H1 (cell line): ENCODE measurements at regions not wholly inside any gene's neighbourhood (a gene's known extent, or its start where the extent isn't known, plus 50 kb on each side); places are given as distances from the start of the nearest gene placed in this dataset.

Source experiments
- EZH2 ChIP-seq: fragments of 200-600 bp; sonication (generic); IDR thresholded peaks from 2 replicates; pipeline ENCODE4 v1.7.1; 2012; ENCODE audit warnings: low read depth, mild to moderate bottlenecking, moderate library complexity, low read length, inconsistent platforms; ENCODE audit not compliant: severe bottlenecking
- KDM1A ChIP-seq: fragments of 200-600, 300-600 bp; sonication (generic); IDR thresholded peaks from 2 replicates; pipeline ENCODE4 v1.7.1; 2016; ENCODE audit warnings: mild to moderate bottlenecking, low read length, borderline replicate concordance
- PHF8 ChIP-seq: fragments of 200-600 bp; sonication (generic); conservative IDR thresholded peaks from 2 replicates; pipeline ENCODE4 v1.7.1; 2012; ENCODE audit warnings: low read depth, mild to moderate bottlenecking, inconsistent platforms, low read length, moderate library complexity
- POLR2A ChIP-seq, 2 experiments: IDR thresholded peaks; 1 replicate in 1 of 2; 2 replicates in 1 of 2; pipeline ENCODE4 v1.6.1; 2011; ENCODE audit warnings: low read depth in 2 of 2, low read length in 2 of 2, mild to moderate bottlenecking in 2 of 2; ENCODE audit errors: control extremely low read depth in 1 of 2
- POLR2AphosphoS5 ChIP-seq: IDR thresholded peaks from 2 replicates; pipeline ENCODE4 v1.6.1; 2011; ENCODE audit warnings: low read depth, low read length
- TCF12 ChIP-seq: IDR thresholded peaks from 2 replicates; pipeline ENCODE4 v1.6.1; 2011; ENCODE audit warnings: low read depth, mild to moderate bottlenecking, low read length
- TF ChIP-seq, protein P1 (sequence below), 3 experiments: IDR thresholded peaks; 1 replicate in 2 of 3; 2 replicates in 1 of 3; pipeline versions ENCODE4 v1.5.1 to v1.6.1; 2011; ENCODE audit warnings: low read length in 3 of 3, mild to moderate bottlenecking in 3 of 3, inconsistent platforms in 2 of 3, low read depth in 1 of 3, moderate library complexity in 1 of 3; ENCODE audit not compliant: insufficient read depth in 1 of 3; ENCODE audit errors: control extremely low read depth in 1 of 3

DNA sequence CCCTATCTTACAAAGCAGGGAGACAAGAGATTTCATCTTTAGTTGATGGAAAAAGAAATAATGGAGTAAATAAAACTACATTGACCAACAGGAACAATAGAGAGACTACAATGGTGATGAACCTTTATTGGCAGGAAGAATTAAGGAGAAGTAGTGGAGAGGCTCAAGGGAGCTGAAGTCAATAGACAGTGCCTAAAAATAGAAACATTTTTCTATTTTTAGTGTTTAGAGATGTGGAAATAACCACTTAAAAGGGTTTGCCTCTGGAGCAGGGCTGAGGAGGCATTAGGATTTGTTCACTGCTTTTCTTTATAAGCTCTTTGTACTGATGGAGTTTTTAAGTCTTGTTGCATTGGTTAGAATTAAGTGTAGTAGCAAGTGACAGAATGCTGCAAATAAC lies 98.4 kb upstream of the ERCC6L2 start:
- TF ChIP-seq PHF8 (no peak), TCF12 (no peak), POLR2A (IDR thresholded peaks at IDR 0.05; ENCODE audit: control extremely low read depth in 1 of 2, low read depth in 2 of 2, low read length in 2 of 2) (no peak), POLR2AphosphoS5 (no peak), KDM1A (no peak), EZH2 (no peak)
- TF ChIP-seq, protein P1, sequence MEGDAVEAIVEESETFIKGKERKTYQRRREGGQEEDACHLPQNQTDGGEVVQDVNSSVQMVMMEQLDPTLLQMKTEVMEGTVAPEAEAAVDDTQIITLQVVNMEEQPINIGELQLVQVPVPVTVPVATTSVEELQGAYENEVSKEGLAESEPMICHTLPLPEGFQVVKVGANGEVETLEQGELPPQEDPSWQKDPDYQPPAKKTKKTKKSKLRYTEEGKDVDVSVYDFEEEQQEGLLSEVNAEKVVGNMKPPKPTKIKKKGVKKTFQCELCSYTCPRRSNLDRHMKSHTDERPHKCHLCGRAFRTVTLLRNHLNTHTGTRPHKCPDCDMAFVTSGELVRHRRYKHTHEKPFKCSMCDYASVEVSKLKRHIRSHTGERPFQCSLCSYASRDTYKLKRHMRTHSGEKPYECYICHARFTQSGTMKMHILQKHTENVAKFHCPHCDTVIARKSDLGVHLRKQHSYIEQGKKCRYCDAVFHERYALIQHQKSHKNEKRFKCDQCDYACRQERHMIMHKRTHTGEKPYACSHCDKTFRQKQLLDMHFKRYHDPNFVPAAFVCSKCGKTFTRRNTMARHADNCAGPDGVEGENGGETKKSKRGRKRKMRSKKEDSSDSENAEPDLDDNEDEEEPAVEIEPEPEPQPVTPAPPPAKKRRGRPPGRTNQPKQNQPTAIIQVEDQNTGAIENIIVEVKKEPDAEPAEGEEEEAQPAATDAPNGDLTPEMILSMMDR (IDR thresholded peaks at IDR 0.05; ENCODE audit: control extremely low read depth in 1 of 3, insufficient read depth in 1 of 3, low read depth in 1 of 3, low read length in 3 of 3), result no peak
